Activated naive CD8-positive, alpha-beta T cell treated with anti-CD3 and anti-CD28 coated beads for 36 hours (primary cell): ENCODE measurements at regions not wholly inside any gene's neighbourhood (a gene's known extent, or its start where the extent isn't known, plus 50 kb on each side); places are given as distances from the start of the nearest gene placed in this dataset.
"Not testable (repeated sequence)": the region's sequence is repeated elsewhere in the genome, so short reads cannot be mapped to it uniquely, and the experiment has no call there.

Experiments
- DNase-seq: peaks from one replicate; pipeline ENCODE4 v3.0.0; 2021
- H3K27ac Mint-ChIP-seq: one replicate; pipeline ENCODE4 v1.8.0; 2022; ENCODE audit warnings: mild to moderate bottlenecking, moderate library complexity, mixed read lengths
- H3K27me3 Mint-ChIP-seq: one replicate; pipeline ENCODE4 v1.8.0; 2022; ENCODE audit warnings: mild to moderate bottlenecking, mixed read lengths
- H3K36me3 Mint-ChIP-seq: one replicate; pipeline ENCODE4 v1.8.0; 2021; ENCODE audit warnings: mild to moderate bottlenecking, mixed read lengths
- H3K4me1 Mint-ChIP-seq: one replicate; pipeline ENCODE4 v1.8.0; 2021; ENCODE audit warnings: mixed read lengths
- H3K4me3 Mint-ChIP-seq: one replicate; pipeline ENCODE4 v1.8.0; 2022; ENCODE audit warnings: mild to moderate bottlenecking, moderate library complexity, mixed read lengths
- H3K9me3 Mint-ChIP-seq: one replicate; pipeline ENCODE4 v1.8.0; 2022; ENCODE audit warnings: mixed read lengths

DNA sequence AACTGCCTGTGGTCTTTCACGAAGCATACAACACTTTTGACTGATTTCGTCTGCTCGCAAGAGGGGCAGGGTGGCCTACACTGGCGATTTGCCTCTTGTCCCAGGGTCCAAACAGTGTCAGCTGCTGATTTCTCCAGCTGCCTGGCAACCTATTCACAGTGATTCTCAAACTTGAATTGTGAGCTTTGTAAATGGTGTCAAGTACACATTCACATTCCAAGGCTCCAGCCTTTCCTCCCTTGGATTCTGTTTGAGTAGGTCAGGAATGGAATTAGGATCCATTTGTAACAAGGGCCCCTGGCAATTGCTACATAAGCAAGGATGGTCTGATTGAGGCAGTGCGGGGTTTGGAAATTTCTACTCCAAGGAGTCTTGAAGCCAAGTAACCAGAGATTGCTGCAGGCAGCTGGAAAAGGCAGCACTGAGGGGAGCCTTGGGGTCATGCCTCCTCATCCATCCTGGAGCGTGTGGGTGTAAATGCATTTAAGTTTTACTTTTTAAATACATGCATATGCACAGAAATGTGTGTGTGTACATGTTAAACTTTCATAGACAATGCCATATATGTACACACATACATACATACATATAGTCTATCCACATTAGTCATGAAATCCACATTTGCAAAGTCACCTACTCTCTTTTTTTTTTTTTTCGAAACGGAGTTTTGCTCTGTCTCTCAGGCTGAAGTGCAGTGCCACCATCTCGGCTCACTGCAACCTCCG, 86.8 kb upstream of the UXS1 start:
- H3K4me1 Mint-ChIP-seq, result no peaks in the 10 kb centered on the region
- no peak overlapping the region for H3K27ac Mint-ChIP-seq
- H3K27me3 Mint-ChIP-seq, result no peaks in the 10 kb centered on the region
- H3K36me3 Mint-ChIP-seq, result no peaks in the 10 kb centered on the region
- H3K4me3 Mint-ChIP-seq, result no peak overlapping the region
- DNase-seq, result no peak
- H3K9me3 Mint-ChIP-seq, result no peaks in the 10 kb centered on the region

DNA sequence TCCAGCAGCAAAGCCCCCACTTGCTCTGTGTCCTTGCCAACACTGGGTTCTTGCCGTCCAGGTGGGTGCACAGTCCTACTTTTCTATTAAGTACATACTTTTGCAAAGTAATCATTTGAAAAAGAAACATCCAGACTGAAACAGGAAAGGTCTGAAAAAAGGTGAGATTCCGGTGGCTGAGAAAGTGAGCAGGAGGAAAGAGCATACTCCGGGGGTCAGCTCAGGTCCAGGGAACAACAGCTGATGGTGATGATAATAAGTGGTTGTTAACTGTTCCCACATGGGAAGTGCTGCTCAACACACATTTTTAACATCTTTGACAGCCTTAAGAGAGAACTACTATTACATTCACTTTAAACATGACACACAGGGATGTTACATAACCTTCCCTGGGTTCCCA, 86.1 kb upstream of the UXS1 start:
- H3K4me1 Mint-ChIP-seq, result no peaks in the 10 kb centered on the region
- H3K36me3 Mint-ChIP-seq, result no peaks in the 10 kb centered on the region
- no peaks in the 10 kb centered on the region for H3K9me3 Mint-ChIP-seq
- no peak overlapping the region for H3K4me3 Mint-ChIP-seq
- H3K27me3 Mint-ChIP-seq, result no peaks in the 10 kb centered on the region
- no peak for DNase-seq
- no peak overlapping the region for H3K27ac Mint-ChIP-seq

DNA sequence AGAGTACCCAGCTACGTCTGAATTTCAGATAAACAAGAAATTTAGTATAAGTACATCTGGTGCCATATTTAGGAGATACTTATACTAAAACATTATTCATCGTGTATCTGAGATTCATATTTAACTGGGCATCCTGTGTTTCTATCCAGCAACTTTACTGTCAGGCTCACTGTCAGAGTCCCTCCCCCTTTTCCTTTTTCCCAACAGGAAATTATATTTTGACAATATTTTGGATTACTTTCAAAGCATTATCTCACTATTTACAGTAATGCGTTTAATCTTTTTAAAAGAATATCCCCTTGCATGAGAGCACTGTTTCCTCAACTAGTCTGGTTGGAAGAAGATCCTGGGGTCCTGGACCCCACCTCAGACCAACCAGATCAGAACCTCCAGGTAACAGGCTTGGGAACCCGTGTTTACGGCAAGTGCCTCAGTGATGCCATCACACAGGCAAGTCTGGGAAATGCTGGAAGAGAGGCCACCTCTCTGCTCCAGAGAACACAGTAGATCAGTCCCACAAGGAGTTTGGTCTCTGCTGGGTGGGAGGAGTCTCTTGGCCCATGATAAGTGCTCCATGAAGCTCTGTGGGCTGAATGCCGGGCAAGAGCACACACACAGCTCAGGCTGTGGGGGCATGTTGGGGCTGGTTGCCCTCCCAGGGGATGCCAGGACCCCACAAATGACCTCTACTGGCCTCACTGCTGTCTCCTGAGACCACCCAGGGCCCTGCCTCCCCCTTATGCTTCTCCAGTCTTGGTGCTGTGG, 84.2 kb upstream of the UXS1 start:
- Mint-ChIP-seq H3K27me3 (no peaks in the 10 kb centered on the region), H3K36me3 (no peaks in the 10 kb centered on the region), H3K4me1 (no peaks in the 10 kb centered on the region), H3K9me3 (no peaks in the 10 kb centered on the region), H3K27ac (no peak overlapping the region), H3K4me3 (no peak overlapping the region)
- DNase-seq, result no peak

DNA sequence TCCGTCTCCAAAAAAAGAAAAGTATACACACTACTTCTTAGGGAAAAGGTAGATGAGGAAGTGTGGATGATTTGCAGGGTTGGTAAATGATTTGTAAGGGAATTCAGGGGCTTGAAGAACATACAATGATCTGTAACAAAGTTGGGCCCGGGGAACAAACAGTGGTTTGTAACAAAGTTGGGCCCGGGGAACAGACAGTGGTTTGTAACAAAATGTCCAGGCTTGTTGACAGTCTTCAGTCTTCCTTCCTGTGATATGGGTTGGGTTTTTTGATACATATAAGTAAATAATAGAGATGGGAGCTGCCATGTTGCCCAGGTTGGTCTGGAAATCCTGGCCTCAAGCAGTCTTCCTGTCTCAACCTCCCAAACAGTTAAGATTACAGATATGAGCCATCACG, 83.3 kb upstream of the UXS1 start:
- H3K27me3 Mint-ChIP-seq, result no peaks in the 10 kb centered on the region
- H3K27ac Mint-ChIP-seq, result no peak overlapping the region

DNA sequence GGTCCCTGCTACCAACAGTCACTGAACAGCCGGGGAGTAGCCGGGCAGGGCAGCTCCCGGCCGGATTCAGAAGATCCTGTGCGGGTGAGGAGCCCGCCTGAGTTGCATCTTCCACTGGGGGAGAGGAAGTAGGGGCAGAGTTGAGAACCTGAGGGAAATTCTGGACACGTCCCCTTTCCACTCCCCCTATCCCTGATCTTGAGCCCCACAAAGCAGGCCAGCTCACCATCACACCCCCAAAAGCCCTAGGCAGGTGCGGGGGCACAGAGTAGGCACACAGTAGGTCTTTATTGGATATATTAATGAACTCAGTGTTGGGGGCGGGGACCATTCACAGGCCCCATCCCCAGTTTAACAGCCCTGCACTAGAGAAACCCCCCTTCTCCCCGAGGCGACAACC, 81.9 kb upstream of the UXS1 start:
- Mint-ChIP-seq H3K4me3 (no peak overlapping the region), H3K27ac (no peak overlapping the region), H3K36me3 (no peaks in the 10 kb centered on the region), H3K27me3 (peaks cover 5% of the 10 kb centered on the region), H3K9me3 (peaks cover 2% of the 10 kb centered on the region), H3K4me1 (no peaks in the 10 kb centered on the region)
- no peak for DNase-seq

More for the DNA sequence above, 83.3 kb upstream of the UXS1 start:
- Mint-ChIP-seq H3K4me1 (no peaks in the 10 kb centered on the region), H3K4me3 (no peak overlapping the region), H3K9me3 (peaks cover 1% of the 10 kb centered on the region), H3K36me3 (no peaks in the 10 kb centered on the region)
- no peak for DNase-seq

DNA sequence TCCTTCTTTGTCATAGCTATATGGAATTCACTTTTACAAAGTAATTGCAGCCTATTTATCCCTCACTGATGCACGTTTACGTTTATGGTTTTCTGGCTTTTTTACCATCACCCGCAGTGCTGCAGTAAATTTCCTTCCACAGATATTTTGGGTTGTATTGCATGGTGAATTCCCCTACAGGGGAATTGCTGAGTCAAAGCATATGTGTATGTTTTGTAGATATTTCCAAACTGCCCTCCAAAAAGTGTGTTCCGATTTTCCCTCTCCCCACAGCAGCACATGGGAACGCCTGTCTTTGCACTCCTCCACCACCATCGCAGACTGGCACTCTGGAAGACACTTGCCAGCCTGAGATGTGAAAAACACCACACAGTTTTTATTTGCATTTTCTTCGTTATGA, 80.6 kb upstream of the UXS1 start:
- Mint-ChIP-seq H3K4me1 (peaks cover 7% of the 10 kb centered on the region), H3K27ac (no peak overlapping the region), H3K36me3 (no peaks in the 10 kb centered on the region), H3K9me3 (peaks cover 2% of the 10 kb centered on the region), H3K27me3 (peaks cover 16% of the 10 kb centered on the region), H3K4me3 (no peak overlapping the region)
- DNase-seq, result no peak

DNA sequence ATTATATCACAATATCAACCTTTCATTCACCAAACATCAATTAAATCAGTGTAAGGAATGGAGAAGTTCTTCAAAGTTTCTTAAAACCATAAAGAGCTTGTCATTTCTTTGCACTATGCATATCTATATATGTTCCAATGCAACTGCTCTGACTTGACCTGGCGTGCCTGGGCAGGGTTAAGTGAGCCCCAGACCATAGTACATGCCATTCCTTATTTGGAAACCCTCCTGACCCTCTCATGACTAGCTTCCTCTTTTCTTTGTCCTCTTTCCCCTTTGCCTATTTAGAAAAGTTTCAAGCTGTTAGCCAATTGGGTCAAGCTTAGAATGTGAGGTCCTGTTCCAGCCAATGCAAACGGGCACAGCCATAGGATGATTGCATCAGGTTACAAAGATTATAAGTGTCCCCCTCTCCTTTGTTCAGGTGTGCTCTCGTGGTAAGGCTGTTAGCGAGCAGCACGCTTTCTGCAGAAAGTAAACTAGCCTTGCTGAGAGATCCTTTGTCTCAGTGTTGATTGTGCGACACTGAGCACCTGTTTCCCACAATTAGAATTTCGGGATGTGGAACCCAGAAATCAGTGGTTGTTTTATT, 78.2 kb upstream of the UXS1 start:
- no peak overlapping the region for H3K4me3 Mint-ChIP-seq
- peaks cover 2% of the 10 kb centered on the region for H3K9me3 Mint-ChIP-seq
- peaks cover 16% of the 10 kb centered on the region for H3K4me1 Mint-ChIP-seq
- H3K27me3 Mint-ChIP-seq, result peaks cover 33% of the 10 kb centered on the region
- no peak overlapping the region for H3K27ac Mint-ChIP-seq
- DNase-seq, result no peak
- H3K36me3 Mint-ChIP-seq, result no peaks in the 10 kb centered on the region

DNA sequence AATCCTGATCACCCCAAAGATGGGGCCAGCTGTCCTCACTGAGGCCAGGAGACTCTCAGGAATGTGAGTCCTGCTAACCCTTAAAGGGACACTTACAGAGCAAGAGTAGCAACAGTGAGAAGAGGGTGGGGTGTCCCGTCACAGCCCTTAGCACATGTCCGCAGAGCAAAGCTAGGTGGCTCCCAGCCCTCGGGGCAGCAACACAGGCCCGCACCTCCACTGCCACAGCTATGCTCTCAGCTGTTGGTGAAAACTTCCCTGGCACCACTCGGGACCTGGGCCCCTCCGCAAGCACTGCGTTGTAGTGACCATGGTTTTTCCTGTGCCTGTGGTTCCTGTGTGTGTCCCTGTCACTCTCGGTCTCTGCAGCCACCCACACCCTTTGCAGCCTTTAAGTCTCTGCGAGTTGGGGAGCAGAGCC, 76.4 kb upstream of the UXS1 start:
- Mint-ChIP-seq H3K27ac (no peak overlapping the region), H3K27me3 (peaks cover 33% of the 10 kb centered on the region), H3K4me1 (peaks cover 16% of the 10 kb centered on the region), H3K4me3 (peak overlapping the region; percentile 74), H3K36me3 (no peaks in the 10 kb centered on the region), H3K9me3 (peaks cover 2% of the 10 kb centered on the region)
- DNase-seq, result no peak

DNA sequence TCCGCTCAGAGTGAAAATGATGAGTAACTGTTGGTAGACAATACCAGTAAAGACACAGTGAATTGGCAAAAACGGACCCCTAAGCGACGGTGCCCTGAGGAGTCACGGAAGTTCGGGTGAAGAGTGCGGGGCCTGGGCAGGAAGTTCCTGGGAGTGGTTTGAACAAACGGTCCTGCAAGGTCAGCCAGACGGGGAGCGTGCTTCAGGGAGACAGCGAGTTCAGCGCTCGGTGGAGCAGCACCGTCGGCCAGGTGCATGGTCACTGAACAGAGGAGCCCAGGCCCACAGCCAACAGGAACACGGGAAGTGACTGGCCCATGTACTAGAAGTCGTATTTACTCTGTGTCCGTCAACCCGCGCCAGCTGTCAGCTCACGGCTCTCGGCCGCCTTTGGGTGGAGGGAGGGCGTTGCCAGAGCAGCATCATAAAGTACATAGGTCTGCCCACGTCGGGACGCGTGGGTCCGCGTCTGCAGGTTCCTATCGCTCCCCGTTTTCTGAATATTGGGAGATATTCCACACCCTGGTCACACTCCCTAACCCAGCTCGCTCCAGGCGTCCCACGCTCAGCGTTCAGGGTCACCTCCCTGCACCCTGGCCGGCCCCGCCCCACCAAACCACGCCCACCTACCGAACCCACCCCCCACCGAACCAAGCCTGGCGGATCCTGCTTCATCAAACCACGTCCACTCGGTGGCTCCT, 75.6 kb upstream of the UXS1 start:
- DNase-seq, result peak; percentile 18
- H3K9me3 Mint-ChIP-seq, result peaks cover 2% of the 10 kb centered on the region
- H3K4me3 Mint-ChIP-seq, result peak overlapping the region; percentile 74
- no peaks in the 10 kb centered on the region for H3K36me3 Mint-ChIP-seq
- H3K27ac Mint-ChIP-seq, result no peak overlapping the region
- H3K4me1 Mint-ChIP-seq, result peaks cover 16% of the 10 kb centered on the region
- peaks cover 33% of the 10 kb centered on the region for H3K27me3 Mint-ChIP-seq

DNA sequence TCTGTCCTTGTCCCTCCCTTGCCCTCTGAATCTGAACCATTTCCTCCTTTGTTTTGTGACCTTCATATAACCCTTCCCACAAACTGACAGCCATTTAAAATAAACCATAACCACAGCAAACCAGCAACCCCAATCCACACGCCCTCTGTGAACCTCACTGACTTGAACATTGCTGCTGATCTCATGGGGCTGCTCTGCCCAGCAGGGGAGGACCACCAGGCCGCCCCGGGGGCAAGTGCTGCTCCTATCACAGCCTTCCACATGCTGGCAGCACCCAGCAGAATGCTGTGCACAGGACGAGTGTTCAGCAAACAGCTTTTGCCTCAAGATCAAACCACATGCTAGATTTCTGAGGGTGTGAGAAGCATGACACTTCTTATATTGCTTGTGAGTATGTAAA, 73.9 kb upstream of the UXS1 start:
- Mint-ChIP-seq H3K27ac (no peak overlapping the region), H3K36me3 (no peaks in the 10 kb centered on the region), H3K4me1 (peaks cover 16% of the 10 kb centered on the region), H3K9me3 (peaks cover 2% of the 10 kb centered on the region), H3K27me3 (peaks cover 33% of the 10 kb centered on the region), H3K4me3 (no peak overlapping the region)
- no peak for DNase-seq

DNA sequence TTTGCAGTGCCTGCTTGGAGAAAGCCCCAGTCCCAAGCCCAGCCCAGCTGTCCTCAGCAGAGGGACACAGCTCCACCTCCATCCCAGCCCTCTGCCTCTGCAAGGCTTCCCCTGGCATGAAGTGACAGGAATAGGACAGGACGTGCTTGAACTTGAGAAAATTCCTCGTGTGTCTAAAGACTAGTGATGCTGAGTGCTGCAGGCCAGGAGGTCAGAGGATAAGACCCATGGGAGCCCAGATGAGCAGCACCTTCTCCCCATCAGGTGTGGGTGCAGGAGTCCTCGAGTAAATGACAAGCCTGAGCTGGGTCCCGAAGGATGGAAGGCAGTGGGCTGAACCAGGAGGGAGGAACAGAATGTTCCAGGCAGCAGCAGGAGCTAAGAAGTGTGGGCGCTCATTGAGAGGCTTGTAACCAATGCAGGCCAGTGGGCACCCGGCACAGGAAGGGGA, 67.8 kb upstream of the UXS1 start:
- Mint-ChIP-seq H3K27me3 (no peaks in the 10 kb centered on the region), H3K9me3 (no peaks in the 10 kb centered on the region), H3K4me1 (no peaks in the 10 kb centered on the region), H3K36me3 (no peaks in the 10 kb centered on the region), H3K4me3 (no peak overlapping the region), H3K27ac (no peak overlapping the region)
- DNase-seq, result no peak

DNA sequence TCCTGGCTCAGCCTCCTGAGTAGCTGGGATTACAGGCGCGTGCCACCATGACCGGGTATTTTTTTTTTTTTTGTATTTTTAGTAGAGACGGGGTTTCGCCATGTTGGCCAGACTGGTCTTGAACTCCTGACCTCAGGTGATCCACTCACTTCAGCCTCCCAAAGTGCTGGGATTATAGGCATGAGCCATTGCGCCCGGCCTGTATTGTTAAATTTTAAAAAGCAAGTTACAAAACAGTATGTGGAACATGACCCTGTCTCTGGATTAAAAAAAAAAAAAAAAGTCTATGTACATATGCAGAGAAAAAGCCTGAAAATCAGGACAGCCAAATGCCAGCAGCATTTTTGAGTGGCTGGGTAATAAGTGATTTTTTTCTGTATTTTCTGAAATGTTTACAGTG, 64.8 kb upstream of the UXS1 start:
- not testable (repeated sequence) for H3K27me3 Mint-ChIP-seq, H3K36me3 Mint-ChIP-seq

DNA sequence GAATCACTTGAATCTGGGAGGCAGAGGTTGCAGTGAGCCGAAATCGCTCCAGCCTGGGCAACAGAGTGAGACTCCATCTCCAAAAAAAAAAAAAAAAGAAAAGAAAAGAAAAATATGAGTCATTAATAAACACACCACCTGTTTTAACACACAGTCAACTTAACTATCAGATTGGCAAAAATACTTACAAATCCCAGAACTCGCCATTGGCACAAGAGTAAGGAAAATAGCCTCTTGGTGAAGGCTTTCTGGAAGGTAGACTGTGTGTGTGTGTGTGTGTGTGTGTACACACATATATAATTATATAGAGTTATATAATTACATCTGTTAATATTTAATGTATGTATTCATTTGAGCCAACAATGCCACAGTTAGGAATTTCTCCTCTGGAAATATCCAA, 63.7 kb upstream of the UXS1 start:
- Mint-ChIP-seq H3K27ac (no peak overlapping the region), H3K9me3 (no peaks in the 10 kb centered on the region)

More for the DNA sequence above, 64.8 kb upstream of the UXS1 start:
- not testable (repeated sequence) for H3K4me1 Mint-ChIP-seq, DNase-seq, H3K27ac Mint-ChIP-seq, H3K4me3 Mint-ChIP-seq, H3K9me3 Mint-ChIP-seq

DNA sequence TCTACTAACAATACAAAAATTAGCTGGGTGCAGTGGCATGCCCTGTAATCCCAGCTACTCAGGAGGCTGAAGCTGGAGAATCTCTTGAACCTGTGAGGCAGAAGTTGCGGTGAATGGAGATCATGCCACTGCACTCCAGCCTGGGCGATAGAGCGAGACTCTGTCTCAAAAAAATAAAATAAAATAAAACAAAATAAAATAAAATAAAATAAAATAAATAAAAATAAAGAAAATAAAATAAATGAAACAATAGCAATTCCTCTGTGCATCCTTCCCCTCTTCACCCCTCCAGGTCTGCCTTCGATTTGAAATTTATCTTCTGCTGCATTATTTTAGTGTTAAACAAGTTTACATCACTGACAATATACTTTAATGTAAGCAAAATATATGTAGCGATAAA, 63.0 kb upstream of the UXS1 start:
- H3K9me3 Mint-ChIP-seq, result no peaks in the 10 kb centered on the region
- no peak overlapping the region for H3K27ac Mint-ChIP-seq
- DNase-seq, result no peak
- H3K4me1 Mint-ChIP-seq, result no peaks in the 10 kb centered on the region
- no peak overlapping the region for H3K4me3 Mint-ChIP-seq
- H3K27me3 Mint-ChIP-seq, result no peaks in the 10 kb centered on the region
- H3K36me3 Mint-ChIP-seq, result no peaks in the 10 kb centered on the region

More for the DNA sequence above, 63.7 kb upstream of the UXS1 start:
- Mint-ChIP-seq H3K27me3 (no peaks in the 10 kb centered on the region), H3K4me1 (no peaks in the 10 kb centered on the region), H3K4me3 (no peak overlapping the region), H3K36me3 (no peaks in the 10 kb centered on the region)
- no peak for DNase-seq

DNA sequence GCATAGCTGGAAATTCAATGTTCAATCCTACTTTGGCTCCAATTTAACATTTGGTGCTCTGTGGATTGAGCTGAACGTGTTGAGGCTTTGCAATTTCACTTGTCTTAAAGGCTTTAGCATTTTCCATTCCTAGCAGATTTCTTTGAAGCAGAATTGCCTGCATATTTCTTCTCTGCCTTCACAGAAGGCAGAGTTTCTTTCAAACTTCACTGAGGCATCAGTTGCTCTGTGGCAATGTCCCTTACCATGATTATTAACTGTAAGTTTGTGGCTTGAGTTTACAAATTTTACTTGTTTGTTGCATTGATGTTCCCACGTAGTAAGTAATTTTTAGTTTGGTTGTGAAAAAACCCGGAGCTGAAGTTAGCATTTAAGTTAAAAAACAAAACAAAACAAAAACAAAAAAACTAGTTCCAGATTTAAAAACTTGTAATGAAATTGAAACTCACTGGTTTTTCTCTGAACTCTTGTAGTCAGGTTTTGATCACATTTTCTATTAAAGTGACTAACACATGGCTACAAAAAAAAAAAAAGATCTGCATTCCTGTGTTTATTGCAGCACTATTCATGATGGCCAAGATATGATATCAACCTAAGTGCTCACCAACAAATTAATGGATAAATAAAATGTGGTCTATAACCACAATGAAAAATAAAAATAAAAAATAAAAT, 55.2 kb upstream of the UXS1 start:
- not testable (repeated sequence) for H3K27ac Mint-ChIP-seq, H3K4me3 Mint-ChIP-seq, H3K9me3 Mint-ChIP-seq, H3K27me3 Mint-ChIP-seq, H3K36me3 Mint-ChIP-seq, DNase-seq
- peaks cover 10% of the 10 kb centered on the region for H3K4me1 Mint-ChIP-seq
